Left ventricle myocardium inferior (tissue), 1 donor: ENCODE measurements at regions not wholly inside any gene's neighbourhood (a gene's known extent, or its start where the extent isn't known, plus 50 kb on each side); places are given as distances from the start of the nearest gene placed in this dataset.
A peak's percentile ranks its signal among the peaks of the same experiment; 100 is the strongest.

Experiments
- DNase-seq: peaks from one replicate; pipeline ENCODE4 v3.0.0-alpha.2; 2020
- H3K27ac ChIP-seq: fragments of 200-600 bp; replicated peaks from 2 replicates; pipeline ENCODE4 v1.8.0; 2021
- H3K27me3 ChIP-seq: fragments of 200-600 bp; 2 replicates; pipeline ENCODE4 v1.8.0; 2021; ENCODE audit warnings: low read depth
- H3K36me3 ChIP-seq: fragments of 200-600 bp; 2 replicates; pipeline ENCODE4 v1.8.0; 2021
- H3K4me1 ChIP-seq: fragments of 200-600 bp; 2 replicates; pipeline ENCODE4 v1.8.0; 2021
- H3K4me3 ChIP-seq: fragments of 200-600 bp; 2 replicates; pipeline ENCODE4 v1.8.0; 2021; ENCODE audit warnings: mild to moderate bottlenecking, moderate library complexity
- H3K9me3 ChIP-seq: fragments of 200-600 bp; replicated peaks from 2 replicates; pipeline ENCODE4 v1.8.0; 2021
- CTCF ChIP-seq: fragments of 200-600 bp; IDR thresholded peaks from 2 replicates; pipeline ENCODE4 v1.8.0; 2021; ENCODE audit warnings: antibody characterized with exemption, mild to moderate bottlenecking, borderline replicate concordance
- intact Hi-C: fragments of 100-400 bp; cut with micrococcal nuclease; formaldehyde crosslinking; loops from one replicate; pipeline ENCODE4 v1.11.0; 2022
- donor health status: DM: no; HTN: yes; CAD: no; lungs with severe emphysema.

GRCh38 chr17:27376637-27377547, 79.4 kb upstream of the KSR1 start:
- TF ChIP-seq CTCF, result no peak

GRCh38 chr17:27378482-27379175, 77.6 kb upstream of the KSR1 start:
- intact Hi-C loops, result no loop called here
- H3K36me3 ChIP-seq, result no peaks in the 10 kb centered on the region
- no peak overlapping the region for H3K4me3 ChIP-seq
- no peak overlapping the region for H3K27ac ChIP-seq
- no peak for DNase-seq
- H3K27me3 ChIP-seq, result no peaks in the 10 kb centered on the region
- peaks cover 22% of the 10 kb centered on the region for H3K4me1 ChIP-seq
- no peak for TF ChIP-seq CTCF
- peaks cover 12% of the 10 kb centered on the region for H3K9me3 ChIP-seq

More at GRCh38 chr17:27376637-27377547, 79.4 kb upstream of the KSR1 start:
- Histone ChIP-seq H3K9me3 (peaks cover 17% of the 10 kb centered on the region), H3K36me3 (no peaks in the 10 kb centered on the region), H3K4me3 (no peak overlapping the region), H3K4me1 (peaks cover 20% of the 10 kb centered on the region), H3K27ac (no peak overlapping the region), H3K27me3 (no peaks in the 10 kb centered on the region)
- DNase-seq, result no peak
- intact Hi-C loops, result no loop called here

GRCh38 chr17:27379888-27380533, 76.2 kb upstream of the KSR1 start:
- intact Hi-C loops, result no loop called here
- H3K4me1 ChIP-seq, result peaks cover 35% of the 10 kb centered on the region
- peak overlapping the region; percentile 52 for H3K4me3 ChIP-seq
- peak; percentile 75 for DNase-seq
- peak overlapping the region; percentile 27 for H3K27ac ChIP-seq
- no peaks in the 10 kb centered on the region for H3K36me3 ChIP-seq
- peaks cover 6% of the 10 kb centered on the region for H3K9me3 ChIP-seq
- no peak for TF ChIP-seq CTCF
- H3K27me3 ChIP-seq, result no peaks in the 10 kb centered on the region

GRCh38 chr17:27380551-27380950, 75.7 kb upstream of the KSR1 start:
- DNase-seq, result no peak
- no peaks in the 10 kb centered on the region for H3K27me3 ChIP-seq
- intact Hi-C loops, result no loop called here
- H3K36me3 ChIP-seq, result no peaks in the 10 kb centered on the region
- peak overlapping the region; percentile 52 for H3K4me3 ChIP-seq
- H3K27ac ChIP-seq, result peak overlapping the region; percentile 27
- TF ChIP-seq CTCF, result no peak
- H3K9me3 ChIP-seq, result peaks cover 6% of the 10 kb centered on the region
- H3K4me1 ChIP-seq, result peaks cover 36% of the 10 kb centered on the region

- H3K4me1 ChIP-seq, result peaks cover 36% of the 10 kb centered on the region
- H3K4me3 ChIP-seq, result peak overlapping the region; percentile 52
- peak; percentile 66 for DNase-seq
- intact Hi-C loops, result no loop called here
- peaks cover 6% of the 10 kb centered on the region for H3K9me3 ChIP-seq
- no peaks in the 10 kb centered on the region for H3K36me3 ChIP-seq
- peak; percentile 84 for TF ChIP-seq CTCF
- H3K27ac ChIP-seq, result peak overlapping the region; percentile 27
- H3K27me3 ChIP-seq, result no peaks in the 10 kb centered on the region
Measured at GRCh38 chr17:27381007-27381501, 75.2 kb upstream of the KSR1 start.
